Nephron progenitor cell (in vitro differentiated cells): ENCODE measurements at regions not wholly inside any gene's neighbourhood (a gene's known extent, or its start where the extent isn't known, plus 50 kb on each side); places are given as distances from the start of the nearest gene placed in this dataset.
"Not testable (repeated sequence)": the region's sequence is repeated elsewhere in the genome, so short reads cannot be mapped to it uniquely, and the experiment has no call there.

Source experiments
- DNase-seq: peaks from one replicate; pipeline ENCODE4 v3.0.0; 2021
- H3K27ac Mint-ChIP-seq: 2 replicates; pipeline ENCODE4 v1.8.0; 2021; ENCODE audit warnings: mild to moderate bottlenecking, moderate library complexity, mixed read lengths
- H3K27me3 Mint-ChIP-seq: 2 replicates; pipeline ENCODE4 v1.8.0; 2021; ENCODE audit warnings: mild to moderate bottlenecking, low read depth, mixed read lengths; ENCODE audit not compliant: poor library complexity
- H3K36me3 Mint-ChIP-seq: 2 replicates; pipeline ENCODE4 v1.8.0; 2021; ENCODE audit warnings: low read depth, mixed read lengths
- H3K4me1 Mint-ChIP-seq: 2 replicates; pipeline ENCODE4 v1.8.0; 2021; ENCODE audit warnings: mixed read lengths
- H3K4me3 Mint-ChIP-seq: 2 replicates; pipeline ENCODE4 v1.8.0; 2021; ENCODE audit warnings: mild to moderate bottlenecking, moderate library complexity, mixed read lengths
- H3K9me3 Mint-ChIP-seq: 2 replicates; pipeline ENCODE4 v1.8.0; 2021; ENCODE audit warnings: mild to moderate bottlenecking, moderate library complexity, mixed read lengths
- TF ChIP-seq, protein P1 (sequence below): fragments of 200-600 bp; sonication (generic); IDR thresholded peaks from 2 replicates; pipeline ENCODE4 v1.5.0; 2021; ENCODE audit warnings: antibody characterized with exemption

GRCh38 chr2:183881978-183882377 is 716.4 kb upstream of the ZNF804A start:
- H3K4me1 Mint-ChIP-seq = peaks cover 5% of the 10 kb centered on the region
- peaks cover 6% of the 10 kb centered on the region for H3K27me3 Mint-ChIP-seq
- TF ChIP-seq, protein P1, sequence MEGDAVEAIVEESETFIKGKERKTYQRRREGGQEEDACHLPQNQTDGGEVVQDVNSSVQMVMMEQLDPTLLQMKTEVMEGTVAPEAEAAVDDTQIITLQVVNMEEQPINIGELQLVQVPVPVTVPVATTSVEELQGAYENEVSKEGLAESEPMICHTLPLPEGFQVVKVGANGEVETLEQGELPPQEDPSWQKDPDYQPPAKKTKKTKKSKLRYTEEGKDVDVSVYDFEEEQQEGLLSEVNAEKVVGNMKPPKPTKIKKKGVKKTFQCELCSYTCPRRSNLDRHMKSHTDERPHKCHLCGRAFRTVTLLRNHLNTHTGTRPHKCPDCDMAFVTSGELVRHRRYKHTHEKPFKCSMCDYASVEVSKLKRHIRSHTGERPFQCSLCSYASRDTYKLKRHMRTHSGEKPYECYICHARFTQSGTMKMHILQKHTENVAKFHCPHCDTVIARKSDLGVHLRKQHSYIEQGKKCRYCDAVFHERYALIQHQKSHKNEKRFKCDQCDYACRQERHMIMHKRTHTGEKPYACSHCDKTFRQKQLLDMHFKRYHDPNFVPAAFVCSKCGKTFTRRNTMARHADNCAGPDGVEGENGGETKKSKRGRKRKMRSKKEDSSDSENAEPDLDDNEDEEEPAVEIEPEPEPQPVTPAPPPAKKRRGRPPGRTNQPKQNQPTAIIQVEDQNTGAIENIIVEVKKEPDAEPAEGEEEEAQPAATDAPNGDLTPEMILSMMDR = no peak
- H3K36me3 Mint-ChIP-seq = no peaks in the 10 kb centered on the region
- no peak for DNase-seq
- peaks cover 11% of the 10 kb centered on the region for H3K9me3 Mint-ChIP-seq
- H3K27ac Mint-ChIP-seq = no peak overlapping the region
- H3K4me3 Mint-ChIP-seq = no peak overlapping the region

DNA sequence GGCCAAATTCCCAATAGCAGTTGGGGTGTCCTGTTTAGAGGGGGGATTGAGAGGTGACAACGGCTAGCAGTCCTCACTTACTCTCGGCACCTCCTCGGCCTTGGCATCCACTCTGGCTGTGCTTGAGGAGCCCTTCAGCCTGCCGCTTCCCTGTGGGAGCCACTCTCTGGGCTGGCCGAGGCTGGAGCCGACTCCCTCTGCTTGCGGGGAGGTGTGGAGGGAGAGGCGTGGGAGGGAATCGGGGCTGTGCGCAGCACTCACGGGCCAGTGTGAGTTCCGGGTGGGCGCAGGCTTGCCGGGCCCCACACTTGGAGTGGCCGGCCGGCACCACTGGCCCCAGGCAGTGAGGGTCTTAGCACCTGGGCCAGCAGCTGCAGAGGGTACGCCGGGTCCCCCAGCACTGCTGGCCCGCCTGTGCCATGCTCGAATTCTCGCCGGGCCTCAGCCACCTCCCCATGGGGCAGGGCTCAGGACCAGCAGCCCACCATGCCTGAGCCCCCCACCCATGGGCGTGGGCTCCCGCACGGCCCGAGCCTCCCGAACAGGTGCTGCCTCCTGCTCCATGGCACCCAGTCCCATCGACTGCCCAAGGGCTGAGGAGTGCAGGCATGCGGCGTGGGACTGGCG is 705.9 kb upstream of the ZNF804A start:
- peaks cover 7% of the 10 kb centered on the region for H3K9me3 Mint-ChIP-seq
- no peaks in the 10 kb centered on the region for H3K36me3 Mint-ChIP-seq
- no peaks in the 10 kb centered on the region for H3K4me1 Mint-ChIP-seq
- H3K27ac Mint-ChIP-seq = no peak overlapping the region
- H3K4me3 Mint-ChIP-seq = no peak overlapping the region
- no peak for DNase-seq
- TF ChIP-seq, protein P1 = no peak
- no peaks in the 10 kb centered on the region for H3K27me3 Mint-ChIP-seq

- Mint-ChIP-seq H3K27me3 (no peaks in the 10 kb centered on the region), H3K4me3 (no peak overlapping the region), H3K4me1 (no peaks in the 10 kb centered on the region), H3K27ac (no peak overlapping the region), H3K36me3 (no peaks in the 10 kb centered on the region), H3K9me3 (peaks cover 4% of the 10 kb centered on the region)
- DNase-seq = no peak
- TF ChIP-seq, protein P1 = no peak
Observed at GRCh38 chr2:183898641-183899040, 699.7 kb upstream of the ZNF804A start.

DNA sequence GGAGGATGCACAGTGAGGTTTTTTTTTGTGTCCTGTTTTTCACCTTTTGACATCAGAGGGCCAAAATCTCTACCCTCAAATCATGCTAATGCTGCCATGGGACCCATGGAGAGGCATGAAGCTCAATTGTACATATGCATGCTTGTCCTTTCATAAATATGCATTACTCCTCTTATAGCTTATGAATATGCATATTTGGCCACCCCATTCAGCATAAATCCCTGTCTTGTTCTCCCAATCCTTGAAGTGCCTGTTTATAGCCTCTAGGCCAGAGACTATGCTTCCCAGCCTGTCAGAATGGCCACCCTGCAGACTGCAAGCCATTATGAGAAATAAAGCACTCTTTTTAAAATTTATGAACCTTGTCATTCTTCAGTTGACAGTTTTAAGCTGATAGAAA is 696.4 kb upstream of the ZNF804A start:
- TF ChIP-seq, protein P1 = no peak
- no peaks in the 10 kb centered on the region for H3K9me3 Mint-ChIP-seq
- H3K4me3 Mint-ChIP-seq = no peak overlapping the region
- H3K27me3 Mint-ChIP-seq = no peaks in the 10 kb centered on the region
- no peak overlapping the region for H3K27ac Mint-ChIP-seq
- H3K4me1 Mint-ChIP-seq = no peaks in the 10 kb centered on the region
- H3K36me3 Mint-ChIP-seq = no peaks in the 10 kb centered on the region
- no peak for DNase-seq

GRCh38 chr2:183903026-183903425 is 695.3 kb upstream of the ZNF804A start:
- Mint-ChIP-seq H3K27ac (no peak overlapping the region), H3K27me3 (no peaks in the 10 kb centered on the region), H3K36me3 (no peaks in the 10 kb centered on the region), H3K4me3 (no peak overlapping the region), H3K9me3 (no peaks in the 10 kb centered on the region), H3K4me1 (no peaks in the 10 kb centered on the region)
- TF ChIP-seq, protein P1 = no peak
- DNase-seq = no peak

DNA sequence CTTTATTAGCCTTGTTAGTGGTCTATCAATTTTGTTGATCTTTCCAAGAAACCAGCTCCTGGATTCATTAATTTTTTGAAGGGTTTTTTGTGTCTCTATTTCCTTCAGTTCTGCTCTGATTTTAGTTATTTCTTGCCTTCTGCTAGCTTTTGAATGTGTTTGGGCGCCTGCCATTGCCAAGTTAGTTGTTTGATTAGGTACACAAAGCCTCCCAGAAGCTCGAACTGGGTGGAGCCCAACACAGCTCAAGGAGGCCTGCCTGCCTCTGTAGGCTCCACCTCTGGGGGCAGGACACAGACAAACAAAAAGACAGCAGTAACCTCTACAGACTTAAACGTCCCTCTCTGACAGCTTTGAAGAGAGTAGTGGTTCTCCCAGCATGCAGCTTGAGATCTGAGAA is 682.3 kb upstream of the ZNF804A start:
- H3K27ac Mint-ChIP-seq, DNase-seq, H3K4me1 Mint-ChIP-seq, H3K27me3 Mint-ChIP-seq, H3K4me3 Mint-ChIP-seq, H3K36me3 Mint-ChIP-seq, H3K9me3 Mint-ChIP-seq: not testable (repeated sequence)
